H1 (cell line): ENCODE measurements at regions not wholly inside any gene's neighbourhood (a gene's known extent, or its start where the extent isn't known, plus 50 kb on each side); places are given as distances from the start of the nearest gene placed in this dataset.

Experiments used
- CHD7 ChIP-seq: fragments of 300-600 bp; sonication (generic); IDR thresholded peaks from 2 replicates; pipeline ENCODE4 v1.7.1; 2012; ENCODE audit warnings: low read length, moderate library complexity, mild to moderate bottlenecking, inconsistent platforms; ENCODE audit not compliant: insufficient replicate concordance
- CTBP2 ChIP-seq: IDR thresholded peaks from 2 replicates; pipeline ENCODE4 v1.7.0; 2011; ENCODE audit warnings: borderline replicate concordance, mild to moderate bottlenecking, moderate library complexity, mixed read lengths, low read length; ENCODE audit not compliant: insufficient read depth, insufficient read length
- NANOG ChIP-seq: IDR thresholded peaks from 2 replicates; pipeline ENCODE4 v1.6.1; 2011; ENCODE audit warnings: low read length, low read depth, mild to moderate bottlenecking, inconsistent platforms; ENCODE audit not compliant: insufficient read depth, poor library complexity, severe bottlenecking
- POLR2AphosphoS5 ChIP-seq: IDR thresholded peaks from 2 replicates; pipeline ENCODE4 v1.6.1; 2011; ENCODE audit warnings: low read depth, low read length
- RBBP5 ChIP-seq: IDR thresholded peaks from 2 replicates; pipeline ENCODE4 v1.7.1; 2012; ENCODE audit warnings: low read depth, mild to moderate bottlenecking, inconsistent platforms, low read length, moderate library complexity, borderline replicate concordance

GRCh38 chrX:57964975-57965374, 54.7 kb upstream of the ZXDA start (continued):
- no peak for TF ChIP-seq CHD7
- no peak for TF ChIP-seq POLR2AphosphoS5
- TF ChIP-seq NANOG = no peak
- TF ChIP-seq RBBP5 = no peak
- no peak for TF ChIP-seq CTBP2
